HG02623 (cell line): ENCODE measurements at regions not wholly inside any gene's neighbourhood (a gene's known extent, or its start where the extent isn't known, plus 50 kb on each side); places are given as distances from the start of the nearest gene placed in this dataset.
"Not testable (repeated sequence)": the region's sequence is repeated elsewhere in the genome, so short reads cannot be mapped to it uniquely, and the experiment has no call there.

Experiments used
- ATAC-seq: cut with Tn5 transposase; IDR thresholded peaks from one replicate; pipeline ENCODE4 v1.9.1; 2021; ENCODE audit warnings: moderate library complexity; ENCODE audit not compliant: unreplicated experiment

DNA sequence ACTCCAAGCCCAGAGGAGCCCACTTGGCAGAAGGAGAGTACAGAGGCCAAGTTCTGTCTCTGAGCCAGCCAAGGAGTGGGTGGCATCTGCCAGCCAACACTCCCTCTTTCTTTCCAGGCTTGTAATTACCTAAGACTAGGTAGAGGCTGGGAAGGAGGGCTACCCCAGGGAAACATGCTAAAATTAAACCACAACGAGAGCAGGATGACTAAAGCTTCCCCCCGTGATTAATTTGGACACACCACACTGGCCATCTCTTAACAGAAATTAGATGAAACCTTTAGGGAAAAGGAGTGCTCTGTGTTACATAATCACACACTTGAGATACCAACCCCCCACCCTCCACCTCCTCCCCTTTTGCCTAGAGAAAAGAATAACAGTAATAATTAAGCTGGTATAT is 102.1 kb upstream of the ZC3H12A start:
- no peak for ATAC-seq

DNA sequence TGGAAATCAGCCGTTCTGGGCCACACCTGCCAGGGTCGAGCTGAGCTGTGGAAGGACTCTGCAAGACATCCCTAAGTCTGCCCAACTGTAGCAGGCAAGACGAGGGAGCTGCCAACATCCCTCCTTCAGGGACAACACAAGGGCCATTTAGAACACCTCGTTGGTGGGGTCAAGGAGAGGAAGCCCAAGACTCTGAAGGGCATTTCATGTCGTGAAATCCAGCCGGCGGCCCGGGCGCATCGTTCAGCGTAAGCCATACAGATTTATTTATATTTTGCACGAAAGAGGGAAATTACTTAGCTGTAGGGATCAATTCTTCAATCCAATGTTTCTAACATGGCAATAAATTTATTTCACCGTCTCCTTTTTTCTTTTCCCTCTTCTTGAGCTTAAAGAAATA is 101.7 kb upstream of the ZC3H12A start:
- no peak for ATAC-seq

GRCh38 chr1:37373413-37373812 is 101.0 kb upstream of the ZC3H12A start:
- no peak for ATAC-seq

DNA sequence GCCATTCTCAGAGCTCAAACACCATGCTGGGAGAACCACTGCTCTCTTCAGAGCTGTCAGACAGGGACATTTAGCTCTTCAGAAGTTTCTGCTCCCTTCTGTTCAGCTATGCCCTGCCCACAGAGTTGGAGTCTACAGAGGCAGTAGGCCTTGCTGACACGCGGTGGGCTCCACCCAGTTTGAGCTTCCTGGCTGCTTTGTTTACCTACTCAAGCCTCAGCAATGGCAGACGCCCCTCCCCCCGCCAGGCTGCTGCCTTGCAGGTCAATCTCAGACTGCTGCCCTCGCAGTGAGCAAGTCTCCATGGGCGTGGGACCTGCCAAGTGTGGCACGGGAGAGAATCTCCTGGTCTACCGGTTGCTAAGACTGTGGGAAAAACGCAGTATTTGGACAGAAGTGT is 93.8 kb upstream of the ZC3H12A start:
- ATAC-seq = not testable (repeated sequence)

DNA sequence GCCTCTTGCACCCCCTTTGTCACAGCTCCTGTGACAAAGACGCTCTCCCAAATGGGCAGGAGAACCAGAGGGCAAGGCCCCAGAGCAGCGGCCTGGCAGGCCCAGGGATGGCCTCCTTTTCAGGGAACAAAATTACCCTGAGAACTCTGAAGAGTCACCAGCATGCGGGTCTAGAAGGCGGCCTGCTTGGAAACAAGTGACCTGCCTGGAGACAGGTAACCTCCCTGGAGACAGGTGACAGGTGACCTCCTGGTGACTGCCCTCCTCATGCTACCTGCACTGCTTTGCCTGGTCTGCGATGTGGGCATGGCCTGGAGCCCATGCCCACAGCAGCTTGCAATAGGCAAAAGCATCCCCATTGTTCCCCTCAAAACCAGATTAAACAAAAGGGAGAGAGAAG is 86.5 kb upstream of the ZC3H12A start:
- ATAC-seq = no peak

- no peak for ATAC-seq
These were observed 85.1 kb upstream of the ZC3H12A start for GRCh38 chr1:37389327-37389726.

DNA sequence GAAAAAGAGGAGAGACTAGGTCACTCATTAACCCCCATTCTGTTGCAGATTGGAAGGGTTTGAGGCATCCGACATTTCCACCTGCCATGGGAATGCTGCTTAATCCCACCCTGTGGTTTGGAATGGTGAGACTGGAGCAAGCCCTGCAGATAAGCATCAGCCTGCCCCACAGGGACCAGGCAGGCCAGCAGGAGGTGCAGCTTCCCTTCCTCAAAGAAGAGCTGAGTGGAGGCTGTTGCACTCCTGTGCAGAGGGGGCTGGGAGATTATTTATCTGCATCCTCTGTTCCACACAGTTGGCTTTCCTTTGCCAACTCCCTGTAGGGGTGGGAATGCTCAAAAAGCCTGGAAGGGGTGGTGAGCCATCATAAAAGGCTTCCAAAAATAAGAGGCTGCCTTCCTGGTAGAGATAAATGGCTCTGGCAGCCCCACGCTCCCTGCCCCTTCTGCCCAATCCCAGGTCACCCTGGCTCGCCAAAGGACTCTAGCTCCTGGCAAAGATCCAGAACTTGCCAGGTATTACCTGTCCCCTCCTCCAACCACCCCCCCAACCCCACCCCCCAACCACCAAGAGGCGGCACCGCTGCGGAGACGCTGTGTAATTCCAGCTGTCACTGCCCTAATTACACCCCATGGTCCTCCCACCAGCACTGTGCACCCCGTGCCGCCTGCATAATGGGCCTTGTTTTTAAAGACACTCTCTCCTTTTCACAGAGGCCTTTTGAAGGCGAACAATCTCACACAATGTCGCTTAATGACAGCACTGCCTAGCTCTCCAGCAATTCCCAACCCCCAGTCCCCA is 83.0 kb upstream of the ZC3H12A start:
- ATAC-seq = no peak

- no peak for ATAC-seq
These were observed 82.3 kb upstream of the ZC3H12A start for GRCh38 chr1:37392051-37392450.

GRCh38 chr1:37393173-37394120 is 80.9 kb upstream of the ZC3H12A start:
- no peak for ATAC-seq

DNA sequence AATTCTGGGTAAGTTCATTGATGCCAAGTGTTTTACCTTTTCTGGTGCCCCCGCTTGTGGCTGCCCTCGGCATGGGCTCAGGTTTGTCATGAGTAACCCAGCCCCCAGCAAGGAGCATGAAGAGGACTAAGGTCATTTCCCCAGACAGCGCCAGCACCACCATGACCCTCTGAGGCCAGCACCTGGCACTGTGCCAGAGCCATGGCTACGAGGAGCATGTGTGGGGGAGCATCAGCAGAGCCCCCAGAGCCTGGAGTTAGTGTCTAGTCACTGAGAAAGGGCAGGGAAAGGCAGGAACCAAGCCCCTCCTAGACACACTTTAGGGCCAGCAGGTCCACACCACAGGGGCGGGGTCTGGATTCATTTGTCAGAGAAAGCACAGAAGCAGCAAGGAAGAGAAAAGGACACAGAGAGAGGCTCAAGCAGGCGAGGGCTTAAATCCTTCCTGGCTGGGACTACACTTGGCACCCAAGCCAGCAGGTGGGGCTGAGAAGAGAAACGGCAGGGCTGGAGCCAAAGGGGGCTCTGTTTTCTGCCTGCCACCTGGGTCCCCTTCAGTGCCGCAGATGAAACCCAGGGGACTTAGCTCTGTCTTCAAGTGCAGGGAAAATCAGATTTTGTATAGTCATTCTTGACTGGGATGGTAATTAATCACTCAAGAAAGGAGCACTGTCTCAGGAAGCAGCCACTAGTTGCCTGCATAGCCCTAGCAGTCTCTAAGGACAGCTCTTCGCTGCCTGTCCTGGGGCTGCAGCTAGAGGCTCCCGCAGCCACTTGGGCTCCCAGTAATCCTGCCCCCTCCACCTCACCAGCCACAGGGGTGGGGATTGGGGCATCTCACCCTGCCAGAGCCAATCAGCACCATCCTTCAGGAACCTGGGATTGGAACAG is 79.6 kb upstream of the ZC3H12A start:
- ATAC-seq = no peak

DNA sequence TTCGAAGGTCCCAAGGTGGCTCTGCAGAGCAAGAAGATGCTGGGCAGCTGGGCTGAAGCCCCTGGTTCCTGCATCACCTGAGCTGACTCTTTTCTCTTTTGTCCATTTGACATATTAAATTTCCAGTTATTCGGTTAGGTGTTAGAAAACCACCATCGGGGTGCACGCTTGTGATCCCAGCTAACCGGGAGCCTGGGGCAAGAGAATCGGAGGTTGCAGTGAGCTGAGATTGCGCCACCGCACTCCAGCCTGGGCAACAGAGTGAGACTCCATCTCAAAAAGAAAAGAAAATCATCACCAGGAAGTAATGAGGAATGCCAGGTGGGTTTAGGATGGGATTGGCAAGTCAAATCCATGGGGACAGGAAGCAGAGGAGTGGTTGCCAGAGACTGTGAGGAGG is 76.3 kb upstream of the ZC3H12A start:
- no peak for ATAC-seq

GRCh38 chr1:37399205-37399604 is 75.2 kb upstream of the ZC3H12A start:
- no peak for ATAC-seq

- no peak for ATAC-seq
These were observed 74.4 kb upstream of the ZC3H12A start for GRCh38 chr1:37399830-37400464.

DNA sequence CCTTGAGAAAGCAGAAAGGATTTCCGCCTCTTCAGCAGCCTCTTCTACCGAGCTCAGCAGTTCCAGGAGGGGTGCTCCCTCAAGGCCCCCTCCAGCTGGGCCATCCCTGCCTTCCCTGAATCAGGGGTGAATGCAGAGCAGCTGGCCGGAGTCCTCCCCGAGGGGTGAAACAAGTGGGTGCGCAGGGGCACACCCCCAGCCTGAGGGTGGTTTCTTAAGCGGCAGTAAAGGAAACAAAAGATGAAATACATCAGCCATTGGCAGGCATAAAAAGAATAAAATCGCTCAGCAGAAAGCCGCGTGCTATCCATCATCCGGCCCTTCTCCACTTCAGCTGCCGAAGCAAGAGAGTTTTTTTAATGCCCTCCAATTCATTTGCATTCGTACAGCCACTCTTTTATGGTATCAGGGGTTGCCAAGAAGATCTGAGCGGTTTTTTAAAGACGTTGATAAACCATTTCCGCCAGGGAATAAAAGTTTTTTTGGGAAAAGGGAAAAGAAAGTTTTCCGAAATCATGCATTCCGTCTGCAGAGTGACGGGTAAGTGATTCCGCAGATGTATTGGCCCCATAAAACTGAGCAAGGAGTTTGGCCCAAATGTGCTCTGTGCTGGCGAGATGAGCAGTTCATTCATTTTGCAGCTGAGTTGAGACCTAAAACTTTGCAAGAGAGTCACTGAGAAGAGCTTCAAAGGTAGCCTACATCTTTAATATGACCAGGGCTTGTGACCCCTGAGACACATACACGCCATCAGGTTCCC is 73.7 kb upstream of the ZC3H12A start:
- ATAC-seq = no peak

- no peak for ATAC-seq
These were observed 71.2 kb upstream of the ZC3H12A start for GRCh38 chr1:37403166-37403565.

DNA sequence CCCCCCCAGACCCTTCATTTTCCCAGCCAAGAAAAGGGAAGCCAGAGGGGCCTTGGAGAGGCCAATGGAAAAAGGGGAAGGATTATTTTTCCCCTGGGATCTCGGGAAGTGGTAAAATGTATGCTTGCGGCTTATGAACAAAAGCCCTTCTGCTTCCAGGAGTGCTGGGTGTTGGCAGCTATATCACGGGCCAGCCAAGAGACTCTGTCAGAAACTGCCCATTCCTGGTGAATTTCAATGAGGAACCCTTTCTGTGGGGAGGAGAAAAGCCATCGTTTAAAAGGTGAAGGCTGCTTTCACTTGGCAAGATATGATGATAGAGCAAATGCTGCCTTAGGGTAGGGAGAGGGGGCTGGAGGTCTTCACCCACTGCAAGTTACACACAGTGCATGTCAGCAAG is 69.7 kb upstream of the ZC3H12A start:
- ATAC-seq = no peak

GRCh38 chr1:37410105-37410504 is 64.3 kb upstream of the ZC3H12A start:
- ATAC-seq = no peak

DNA sequence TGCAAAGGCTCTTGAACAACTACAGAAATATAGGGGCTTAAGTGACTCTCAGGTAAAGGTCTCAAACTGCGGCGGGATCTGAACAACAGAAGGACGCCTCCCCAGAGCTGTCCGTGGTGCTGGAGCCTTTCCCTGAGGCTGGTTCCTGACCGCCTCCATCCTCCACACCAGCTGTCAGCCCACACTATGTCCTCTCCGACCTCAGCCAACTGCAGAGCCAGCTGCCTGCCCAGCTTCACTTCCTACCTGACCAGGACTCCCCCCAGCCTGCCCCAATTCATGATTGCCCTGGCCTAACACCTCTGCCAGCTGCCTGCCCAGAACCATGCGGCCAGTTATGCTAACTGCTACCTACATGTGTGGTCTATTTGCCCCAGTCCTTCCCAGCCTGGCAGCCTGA is 63.6 kb upstream of the ZC3H12A start:
- no peak for ATAC-seq

GRCh38 chr1:37415611-37416244 is 58.7 kb upstream of the ZC3H12A start:
- no peak for ATAC-seq
